Nephron (organoid): ENCODE measurements at regions not wholly inside any gene's neighbourhood (a gene's known extent, or its start where the extent isn't known, plus 50 kb on each side); places are given as distances from the start of the nearest gene placed in this dataset.

ENCODE experiments used
- H3K27ac Mint-ChIP-seq, 3 experiments: 2 replicates each; pipeline ENCODE4 v1.8.0; 2020; ENCODE audit warnings: mixed read lengths in 3 of 3, mild to moderate bottlenecking in 2 of 3, moderate library complexity in 1 of 3
- H3K27me3 Mint-ChIP-seq: 2 replicates; pipeline ENCODE4 v1.8.0; 2021; ENCODE audit warnings: low read depth, mild to moderate bottlenecking, moderate library complexity, mixed read lengths
- H3K36me3 Mint-ChIP-seq: 2 replicates; pipeline ENCODE4 v1.8.0; 2020; ENCODE audit warnings: low read depth, mixed read lengths
- H3K4me1 Mint-ChIP-seq: 2 replicates; pipeline ENCODE4 v1.8.0; 2020; ENCODE audit warnings: mixed read lengths
- H3K4me3 Mint-ChIP-seq, 3 experiments: 2 replicates each; pipeline ENCODE4 v1.8.0; 2020; ENCODE audit warnings: mild to moderate bottlenecking in 3 of 3, mixed read lengths in 3 of 3, moderate library complexity in 2 of 3
- H3K9me3 Mint-ChIP-seq: 2 replicates; pipeline ENCODE4 v1.8.0; 2020; ENCODE audit warnings: mixed read lengths
- TF ChIP-seq, protein P1 (sequence below), 3 experiments: fragments of 200-600 bp; sonication (generic); IDR thresholded peaks; one replicate each; pipeline ENCODE4 v1.5.0; 2021; ENCODE audit warnings: antibody characterized with exemption in 3 of 3; ENCODE audit not compliant: unreplicated experiment in 3 of 3

DNA sequence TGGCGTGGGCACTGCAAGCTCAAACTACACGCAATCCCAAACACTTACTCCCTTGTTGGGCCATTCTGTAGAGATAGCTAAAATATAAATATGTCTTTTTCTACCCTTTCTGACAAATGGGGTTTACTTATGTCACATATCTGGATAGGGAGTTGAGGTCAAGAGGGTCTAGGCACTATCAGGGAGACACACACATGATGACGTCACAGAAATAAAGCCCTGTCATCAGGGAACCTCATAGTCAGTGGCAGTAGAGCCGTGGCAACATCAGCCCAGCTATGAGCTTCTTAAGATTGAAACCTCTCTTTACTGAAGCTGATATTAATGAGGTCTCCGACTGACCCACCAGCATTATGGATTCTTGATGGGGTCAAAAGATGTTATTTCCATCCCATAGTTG is 234.6 kb upstream of the CDH7 start:
- Mint-ChIP-seq H3K4me3 (no peak overlapping the region), H3K9me3 (peaks cover under 1% of the 10 kb centered on the region), H3K36me3 (no peaks in the 10 kb centered on the region), H3K27ac (no peak overlapping the region), H3K4me1 (no peaks in the 10 kb centered on the region), H3K27me3 (no peaks in the 10 kb centered on the region)
- TF ChIP-seq, protein P1, sequence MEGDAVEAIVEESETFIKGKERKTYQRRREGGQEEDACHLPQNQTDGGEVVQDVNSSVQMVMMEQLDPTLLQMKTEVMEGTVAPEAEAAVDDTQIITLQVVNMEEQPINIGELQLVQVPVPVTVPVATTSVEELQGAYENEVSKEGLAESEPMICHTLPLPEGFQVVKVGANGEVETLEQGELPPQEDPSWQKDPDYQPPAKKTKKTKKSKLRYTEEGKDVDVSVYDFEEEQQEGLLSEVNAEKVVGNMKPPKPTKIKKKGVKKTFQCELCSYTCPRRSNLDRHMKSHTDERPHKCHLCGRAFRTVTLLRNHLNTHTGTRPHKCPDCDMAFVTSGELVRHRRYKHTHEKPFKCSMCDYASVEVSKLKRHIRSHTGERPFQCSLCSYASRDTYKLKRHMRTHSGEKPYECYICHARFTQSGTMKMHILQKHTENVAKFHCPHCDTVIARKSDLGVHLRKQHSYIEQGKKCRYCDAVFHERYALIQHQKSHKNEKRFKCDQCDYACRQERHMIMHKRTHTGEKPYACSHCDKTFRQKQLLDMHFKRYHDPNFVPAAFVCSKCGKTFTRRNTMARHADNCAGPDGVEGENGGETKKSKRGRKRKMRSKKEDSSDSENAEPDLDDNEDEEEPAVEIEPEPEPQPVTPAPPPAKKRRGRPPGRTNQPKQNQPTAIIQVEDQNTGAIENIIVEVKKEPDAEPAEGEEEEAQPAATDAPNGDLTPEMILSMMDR (IDR thresholded peaks at IDR 0.05; ENCODE audit: unreplicated experiment in 3 of 3), result no peak

DNA sequence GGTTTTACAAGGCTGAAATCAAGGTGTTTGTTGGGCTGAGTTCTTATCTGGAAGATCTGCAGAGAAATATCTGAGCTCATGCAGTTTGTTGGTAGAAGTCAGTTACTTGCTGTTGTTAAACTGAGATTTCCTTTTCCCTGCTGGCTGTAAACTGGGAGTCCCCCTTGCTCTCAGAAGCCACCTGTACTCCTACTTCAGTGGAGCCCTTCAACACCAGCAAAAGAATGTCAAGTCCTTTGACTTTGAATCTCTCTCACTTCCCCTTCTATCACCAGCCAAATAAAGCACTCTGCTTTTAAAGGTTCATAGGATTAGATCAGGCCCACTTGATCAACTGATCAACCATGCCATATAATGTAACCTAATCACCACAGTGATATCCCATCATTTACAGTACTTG is 252.2 kb upstream of the CDH7 start:
- H3K27ac Mint-ChIP-seq, result peak overlapping the region in 2 of 3 experiments; percentile 67 to 79
- no peak overlapping the region for H3K4me3 Mint-ChIP-seq
- peaks cover 12% of the 10 kb centered on the region for H3K4me1 Mint-ChIP-seq
- no peaks in the 10 kb centered on the region for H3K9me3 Mint-ChIP-seq
- TF ChIP-seq, protein P1 (IDR thresholded peaks at IDR 0.05; ENCODE audit: unreplicated experiment in 3 of 3), result no peak
- no peaks in the 10 kb centered on the region for H3K27me3 Mint-ChIP-seq
- H3K36me3 Mint-ChIP-seq, result no peaks in the 10 kb centered on the region

DNA sequence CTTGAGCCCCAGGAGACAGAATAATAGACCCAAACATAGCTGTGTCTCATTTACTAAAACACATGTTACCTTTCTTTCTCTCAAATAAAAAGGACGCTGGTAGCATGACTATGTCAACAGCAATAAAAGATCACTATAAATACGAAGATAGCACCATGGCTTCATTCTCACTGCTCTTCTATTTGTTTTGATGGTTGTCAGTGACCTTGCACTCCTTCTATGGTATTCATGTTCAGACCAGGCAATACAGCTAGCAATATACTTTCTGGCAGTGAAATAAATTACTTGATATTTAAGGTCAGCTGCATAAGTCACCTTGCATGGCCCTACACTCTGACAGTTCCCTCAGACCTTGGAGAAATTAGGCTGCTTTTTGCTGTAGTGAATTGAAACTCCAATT is 263.2 kb upstream of the CDH7 start:
- Mint-ChIP-seq H3K4me1 (peaks cover 10% of the 10 kb centered on the region), H3K9me3 (peaks cover 2% of the 10 kb centered on the region), H3K36me3 (no peaks in the 10 kb centered on the region), H3K27me3 (no peaks in the 10 kb centered on the region), H3K27ac (no peak overlapping the region), H3K4me3 (no peak overlapping the region)
- TF ChIP-seq, protein P1 (IDR thresholded peaks at IDR 0.05; ENCODE audit: unreplicated experiment in 3 of 3), result no peak

DNA sequence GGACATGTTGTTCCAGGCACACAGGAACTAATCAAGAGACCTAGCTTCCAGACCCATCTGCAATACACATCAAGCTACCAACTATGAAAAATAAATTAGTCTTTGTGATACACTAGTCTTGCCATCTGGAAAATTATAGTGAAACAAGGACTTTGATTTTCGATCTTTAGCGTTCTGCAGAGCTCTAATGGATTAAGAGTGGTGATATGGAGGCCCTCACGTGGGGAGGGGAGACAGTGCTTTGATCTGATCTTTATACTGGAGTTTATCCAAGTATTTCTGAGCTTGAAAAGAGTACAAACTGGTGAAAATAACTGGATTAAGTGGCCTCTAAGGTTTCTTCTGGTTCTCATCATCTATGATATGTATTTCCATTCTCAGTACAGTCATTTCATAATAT is 273.4 kb upstream of the CDH7 start:
- H3K9me3 Mint-ChIP-seq, result peaks cover under 1% of the 10 kb centered on the region
- no peak overlapping the region for H3K4me3 Mint-ChIP-seq
- TF ChIP-seq, protein P1 (IDR thresholded peaks at IDR 0.05; ENCODE audit: unreplicated experiment in 3 of 3), result no peak
- no peaks in the 10 kb centered on the region for H3K27me3 Mint-ChIP-seq
- no peaks in the 10 kb centered on the region for H3K4me1 Mint-ChIP-seq
- no peak overlapping the region for H3K27ac Mint-ChIP-seq
- no peaks in the 10 kb centered on the region for H3K36me3 Mint-ChIP-seq

DNA sequence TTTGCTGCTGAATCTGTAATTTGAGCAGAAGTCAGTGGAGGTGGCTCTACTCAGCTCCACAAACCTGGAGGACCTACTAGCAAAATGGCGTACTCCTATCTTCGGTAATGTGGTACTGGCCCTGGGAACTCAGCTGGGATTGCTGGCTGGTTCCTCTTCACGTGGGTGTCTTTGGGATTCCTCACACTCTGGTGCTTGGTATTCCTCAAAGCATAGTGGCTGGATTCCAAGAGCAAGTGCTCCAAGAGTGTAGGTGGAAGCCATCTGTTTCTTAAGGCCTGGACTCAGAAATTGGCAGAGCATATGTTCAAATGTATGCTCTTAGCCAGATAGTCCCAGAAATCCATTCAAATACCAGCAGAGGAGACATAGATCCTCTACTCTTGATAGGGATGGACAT is 281.9 kb upstream of the CDH7 start:
- H3K4me3 Mint-ChIP-seq, result no peak overlapping the region
- H3K27ac Mint-ChIP-seq, result no peak overlapping the region
- H3K4me1 Mint-ChIP-seq, result no peaks in the 10 kb centered on the region
- no peaks in the 10 kb centered on the region for H3K27me3 Mint-ChIP-seq
- no peaks in the 10 kb centered on the region for H3K36me3 Mint-ChIP-seq
- no peaks in the 10 kb centered on the region for H3K9me3 Mint-ChIP-seq
- TF ChIP-seq, protein P1 (IDR thresholded peaks at IDR 0.05; ENCODE audit: unreplicated experiment in 3 of 3), result no peak

DNA sequence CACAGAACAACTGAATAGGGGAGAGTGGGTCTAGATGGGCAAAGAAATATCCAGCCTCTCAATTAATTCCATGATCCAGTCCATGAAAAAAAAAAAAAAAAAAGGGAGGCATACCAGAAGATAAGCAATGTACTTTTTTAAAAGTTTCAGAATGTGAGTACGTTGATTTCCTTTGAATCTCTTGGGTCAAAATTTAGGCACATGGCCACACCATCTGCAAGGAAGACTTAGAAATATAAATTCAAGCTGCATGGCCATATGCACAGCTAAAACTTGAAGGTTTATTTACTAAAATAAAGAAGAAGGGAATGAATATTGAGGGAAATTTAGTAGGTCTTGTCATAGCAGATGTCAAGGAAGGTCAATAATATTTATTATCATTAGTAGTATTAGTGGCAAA is 286.5 kb upstream of the CDH7 start:
- H3K4me3 Mint-ChIP-seq, result no peak overlapping the region
- no peaks in the 10 kb centered on the region for H3K36me3 Mint-ChIP-seq
- no peak overlapping the region for H3K27ac Mint-ChIP-seq
- H3K27me3 Mint-ChIP-seq, result no peaks in the 10 kb centered on the region
- TF ChIP-seq, protein P1 (IDR thresholded peaks at IDR 0.05; ENCODE audit: unreplicated experiment in 3 of 3), result no peak
- no peaks in the 10 kb centered on the region for H3K4me1 Mint-ChIP-seq
- no peaks in the 10 kb centered on the region for H3K9me3 Mint-ChIP-seq
